ENCODE measurements at regions not wholly inside any gene's neighbourhood (a gene's known extent, or its start where the extent isn't known, plus 50 kb on each side); places are given as distances from the start of the nearest gene placed in this dataset.

DNA sequence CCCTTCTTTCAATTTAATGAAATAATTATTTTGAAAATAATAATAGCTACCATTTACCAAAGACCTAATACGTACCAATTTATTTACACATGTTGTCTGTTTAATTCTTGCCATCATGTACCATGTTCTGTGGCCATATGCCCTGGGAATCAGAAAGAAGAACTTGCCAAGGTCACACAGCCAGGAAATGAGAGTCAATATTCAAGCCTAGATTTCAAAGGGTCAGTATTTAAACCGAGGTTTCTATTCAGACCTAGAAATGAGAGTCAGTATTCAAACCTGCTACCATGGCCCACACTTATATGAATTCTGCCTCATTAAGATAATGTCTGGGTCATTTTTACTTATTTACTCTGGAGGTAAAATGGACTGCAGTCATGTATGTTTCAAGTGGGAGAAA, 103.6 kb upstream of the TBL1XR1 start:
- peak; percentile 35 for DNase-seq

DNA sequence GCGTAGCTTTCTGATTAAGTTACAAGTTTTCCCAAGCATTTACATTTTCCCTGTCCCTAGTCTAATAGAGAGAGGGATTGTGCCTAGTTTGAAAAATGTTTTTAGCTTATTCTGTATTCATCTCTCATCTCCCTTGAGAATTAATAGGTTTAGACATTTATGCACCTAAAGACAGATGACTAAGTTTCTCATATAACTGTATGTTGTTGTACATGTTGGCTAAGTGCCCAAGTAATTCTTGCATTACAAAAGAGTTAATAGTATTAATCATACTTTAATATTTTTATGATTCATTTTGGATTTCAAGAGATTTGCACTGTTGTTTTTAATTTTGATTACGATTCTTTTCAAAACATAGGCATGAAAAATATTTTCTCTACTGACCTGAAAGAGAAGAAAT, 109.0 kb upstream of the TBL1XR1 start:
- DNase-seq, result no peak

DNA sequence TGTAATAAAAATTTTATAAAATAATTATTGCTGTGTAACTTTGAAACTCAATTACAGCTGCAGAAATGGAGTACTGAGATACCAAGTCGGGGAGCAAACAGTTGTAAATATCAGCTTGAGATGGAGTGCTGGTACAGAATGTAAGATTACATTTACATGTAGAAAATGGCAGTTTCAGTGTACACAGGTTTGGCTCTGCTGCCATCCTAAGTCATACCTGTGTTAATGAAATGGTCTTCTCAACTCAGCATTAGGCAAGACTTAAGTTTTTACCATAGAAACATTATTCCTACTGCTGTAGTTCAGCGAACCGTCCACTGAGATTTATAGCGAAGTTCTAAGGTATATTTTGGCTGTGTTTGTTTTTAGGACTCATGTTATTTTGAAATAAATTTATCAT, 110.1 kb upstream of the TBL1XR1 start:
- DNase-seq, result no peak

GRCh38 chr3:177307826-177308225, 110.5 kb upstream of the TBL1XR1 start:
- no peak for DNase-seq

GRCh38 chr3:177308286-177308685, 111.0 kb upstream of the TBL1XR1 start:
- no peak for DNase-seq

- DNase-seq, result no peak
These were observed 111.6 kb upstream of the TBL1XR1 start for GRCh38 chr3:177308911-177309310.

DNA sequence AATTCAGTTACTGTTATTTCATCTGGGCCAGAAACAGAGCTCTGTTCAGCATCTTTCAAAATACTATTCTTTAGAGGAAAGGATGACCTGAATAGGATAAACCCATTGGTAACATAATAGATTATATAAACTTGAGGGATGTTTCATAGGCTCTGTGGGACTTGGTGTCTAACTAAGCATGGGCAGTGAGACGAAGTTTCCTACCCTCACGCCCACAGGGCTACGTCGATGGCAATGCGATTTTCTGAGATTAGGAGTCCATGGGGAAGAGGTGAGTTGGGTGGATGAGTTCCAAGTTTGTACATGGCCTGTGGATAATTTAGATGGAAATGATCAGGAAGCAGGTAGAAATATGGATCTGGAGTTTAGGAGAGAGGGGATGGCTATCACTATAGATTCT, 115.2 kb upstream of the TBL1XR1 start:
- DNase-seq, result no peak

DNA sequence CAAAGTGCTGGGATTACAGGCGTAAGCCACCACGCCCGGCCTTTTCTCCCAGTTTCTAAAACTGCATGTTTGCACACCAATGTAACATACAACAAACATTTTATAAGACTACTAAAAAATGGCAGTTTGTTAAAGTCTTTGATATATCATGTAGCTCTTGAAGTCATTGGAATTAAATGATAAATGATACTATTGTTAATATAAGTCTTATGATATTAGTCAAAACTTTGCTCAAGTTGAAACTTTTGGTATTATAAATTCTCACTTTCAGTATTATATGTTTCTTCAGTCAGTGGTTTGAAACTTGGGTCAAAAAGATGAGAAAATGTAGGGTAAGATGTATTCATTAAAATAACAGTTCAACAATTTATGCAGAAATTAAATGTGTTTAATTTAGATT, 117.6 kb upstream of the TBL1XR1 start:
- no peak for DNase-seq

GRCh38 chr3:177317247-177317646, 120.0 kb upstream of the TBL1XR1 start:
- DNase-seq, result no peak

GRCh38 chr3:177318559-177318958, 121.3 kb upstream of the TBL1XR1 start:
- DNase-seq, result no peak

GRCh38 chr3:177320765-177321247, 123.5 kb upstream of the TBL1XR1 start:
- peak; percentile 32 for DNase-seq

DNA sequence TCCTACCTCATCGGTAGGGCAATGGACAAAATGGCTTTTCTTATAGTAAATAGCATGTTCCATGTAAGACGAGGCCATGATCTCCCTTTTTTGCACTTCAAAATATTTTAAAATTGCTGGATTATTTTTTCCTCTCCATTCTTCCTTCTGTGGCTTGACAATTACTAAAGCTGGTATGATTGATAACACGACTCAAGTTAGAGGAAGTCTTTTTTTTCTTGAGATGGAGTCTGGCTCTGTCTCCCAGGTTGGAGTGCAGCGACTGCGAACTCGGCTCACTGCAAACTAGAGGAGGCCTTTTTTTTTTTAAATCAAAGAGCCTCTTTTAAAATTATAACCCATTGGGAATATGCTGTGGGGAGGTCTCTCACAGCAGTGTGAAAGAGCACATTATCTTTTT, 124.5 kb upstream of the TBL1XR1 start:
- no peak for DNase-seq

GRCh38 chr3:177322881-177323280, 125.6 kb upstream of the TBL1XR1 start:
- DNase-seq, result no peak

DNA sequence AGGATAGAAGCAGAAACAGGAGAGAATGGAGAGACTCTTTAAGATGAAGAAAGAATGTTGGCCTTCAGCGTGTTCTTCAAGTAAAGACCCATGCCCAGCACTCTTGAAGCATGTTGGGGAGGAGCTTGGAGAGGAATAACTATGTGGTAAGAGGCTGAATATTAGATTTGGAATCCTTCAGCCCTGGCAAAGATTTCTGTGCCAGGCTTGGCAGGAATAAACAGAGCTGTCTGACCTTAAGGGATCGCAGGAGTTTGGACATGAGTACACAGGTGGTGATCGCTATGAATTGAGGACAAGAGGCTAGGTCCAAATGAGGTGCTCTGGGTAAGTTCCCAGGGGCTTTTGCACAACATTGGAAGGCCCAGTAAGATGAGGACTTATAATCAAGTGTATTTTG, 132.6 kb upstream of the TBL1XR1 start:
- DNase-seq, result no peak

DNA sequence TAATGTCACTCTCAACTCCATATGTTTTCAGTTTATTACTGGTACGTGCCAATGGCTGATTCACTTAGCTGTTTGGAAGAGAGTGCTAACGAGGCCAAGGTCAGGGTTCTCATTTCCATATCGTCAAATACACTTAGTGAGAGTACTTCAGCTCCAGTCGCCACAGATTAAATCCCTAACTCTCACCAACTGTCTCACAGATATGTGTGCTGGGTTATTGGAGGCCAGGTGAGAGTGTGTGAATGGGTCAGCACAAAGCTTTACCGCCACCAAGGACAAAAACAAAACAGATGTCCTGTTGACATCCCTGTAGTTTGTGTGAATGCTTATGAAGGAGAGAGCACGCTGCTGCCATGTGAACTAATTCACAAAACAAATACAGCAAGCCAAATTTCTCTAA, 133.5 kb upstream of the TBL1XR1 start:
- DNase-seq, result no peak

DNA sequence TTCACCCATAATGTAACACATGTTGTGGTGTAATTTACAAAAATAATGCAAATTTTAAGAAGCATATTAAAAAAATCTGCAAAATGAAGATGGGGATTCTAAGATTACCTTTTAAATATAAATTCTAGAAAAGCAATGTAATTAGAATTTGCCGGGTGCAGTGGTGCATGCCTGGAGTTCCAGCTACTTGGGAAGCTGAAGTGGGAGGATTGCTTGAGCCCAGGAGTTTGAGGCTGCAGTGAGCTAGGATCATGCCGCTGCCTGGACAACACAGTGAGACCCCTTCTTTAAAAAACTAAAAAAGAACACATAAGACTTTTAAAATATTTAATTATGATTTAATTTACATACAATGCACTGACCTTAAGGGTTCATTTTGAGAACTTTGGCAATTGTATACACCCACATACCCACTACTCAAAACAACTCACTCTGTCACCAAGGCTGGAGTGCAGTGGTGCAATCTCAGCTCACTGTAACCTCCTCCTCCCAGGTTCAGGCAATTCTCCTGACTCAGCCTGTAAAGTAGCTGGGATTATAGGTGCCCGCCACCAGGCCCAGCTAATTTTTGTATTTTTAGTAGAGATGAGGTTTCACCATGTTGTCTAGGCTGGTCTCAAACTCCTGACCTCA, 134.0 kb upstream of the TBL1XR1 start:
- no peak for DNase-seq

GRCh38 chr3:177332955-177333354, 135.7 kb upstream of the TBL1XR1 start:
- no peak for DNase-seq

GRCh38 chr3:177333533-177334520, 136.5 kb upstream of the TBL1XR1 start:
- DNase-seq, result no peak

DNA sequence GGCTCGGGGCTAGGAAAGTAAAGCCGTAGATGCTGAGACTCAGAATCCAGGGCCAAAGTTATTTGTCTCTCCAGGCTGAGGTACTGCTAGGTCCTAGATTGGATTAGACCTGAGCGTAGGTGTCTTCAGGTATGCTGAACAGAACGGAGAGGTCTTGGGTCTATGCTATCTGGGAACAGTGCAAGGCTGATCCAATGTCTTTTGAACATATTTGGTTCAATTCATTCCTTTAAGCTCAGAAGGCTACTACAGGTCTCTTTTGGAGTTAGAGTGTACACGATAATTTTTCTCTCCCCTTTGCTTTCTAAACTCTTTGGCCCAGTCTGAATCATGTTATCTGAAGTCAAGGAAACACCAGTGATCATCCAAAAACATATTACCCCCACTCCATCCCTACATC, 137.5 kb upstream of the TBL1XR1 start:
- DNase-seq, result no peak

DNA sequence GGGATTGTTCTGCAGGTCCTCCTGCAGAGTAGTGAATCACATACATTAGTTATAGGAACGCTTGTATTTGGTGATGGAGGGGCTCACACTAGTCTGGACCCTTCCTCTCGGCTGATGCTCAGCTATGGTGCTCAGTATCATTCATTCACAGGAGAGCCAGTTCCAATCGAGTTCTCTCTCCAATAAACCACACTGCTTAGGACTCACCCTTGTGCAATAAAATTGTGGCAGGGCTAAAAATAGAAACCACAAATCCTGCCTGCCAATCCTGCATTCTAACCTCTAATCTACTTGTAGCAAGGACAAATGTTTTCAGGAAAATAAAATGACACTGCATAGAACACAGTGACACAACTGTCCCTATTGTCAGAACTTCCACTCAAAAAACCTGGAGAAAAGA, 138.4 kb upstream of the TBL1XR1 start:
- DNase-seq, result no peak

DNA sequence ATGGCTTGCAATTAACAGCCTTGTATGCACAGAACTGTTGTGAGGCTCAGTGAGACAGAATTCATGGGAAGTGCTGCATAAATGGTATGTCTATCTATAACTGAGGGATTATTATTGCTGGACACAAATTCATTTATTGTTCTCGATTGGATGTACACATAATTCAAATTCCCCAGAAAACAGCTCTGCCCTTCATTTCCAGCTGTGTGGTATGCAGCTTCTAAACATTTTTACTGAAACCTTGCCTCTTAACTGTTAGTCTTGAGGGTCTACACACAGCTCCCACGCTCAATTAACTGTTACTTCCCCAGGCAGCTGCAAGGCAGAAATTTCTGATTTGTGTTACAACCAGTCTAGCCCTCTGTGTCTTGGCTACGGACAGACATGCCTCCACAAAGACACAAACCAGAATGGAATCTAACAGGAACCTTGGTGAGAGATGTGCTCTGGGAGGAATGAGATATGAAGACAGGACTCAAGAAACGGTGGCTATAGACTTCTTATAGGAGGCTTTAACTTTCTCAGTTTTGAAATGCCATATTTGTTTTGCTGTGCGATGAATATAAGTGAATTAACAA, 139.7 kb upstream of the TBL1XR1 start:
- DNase-seq, result peak; percentile 33

DNA sequence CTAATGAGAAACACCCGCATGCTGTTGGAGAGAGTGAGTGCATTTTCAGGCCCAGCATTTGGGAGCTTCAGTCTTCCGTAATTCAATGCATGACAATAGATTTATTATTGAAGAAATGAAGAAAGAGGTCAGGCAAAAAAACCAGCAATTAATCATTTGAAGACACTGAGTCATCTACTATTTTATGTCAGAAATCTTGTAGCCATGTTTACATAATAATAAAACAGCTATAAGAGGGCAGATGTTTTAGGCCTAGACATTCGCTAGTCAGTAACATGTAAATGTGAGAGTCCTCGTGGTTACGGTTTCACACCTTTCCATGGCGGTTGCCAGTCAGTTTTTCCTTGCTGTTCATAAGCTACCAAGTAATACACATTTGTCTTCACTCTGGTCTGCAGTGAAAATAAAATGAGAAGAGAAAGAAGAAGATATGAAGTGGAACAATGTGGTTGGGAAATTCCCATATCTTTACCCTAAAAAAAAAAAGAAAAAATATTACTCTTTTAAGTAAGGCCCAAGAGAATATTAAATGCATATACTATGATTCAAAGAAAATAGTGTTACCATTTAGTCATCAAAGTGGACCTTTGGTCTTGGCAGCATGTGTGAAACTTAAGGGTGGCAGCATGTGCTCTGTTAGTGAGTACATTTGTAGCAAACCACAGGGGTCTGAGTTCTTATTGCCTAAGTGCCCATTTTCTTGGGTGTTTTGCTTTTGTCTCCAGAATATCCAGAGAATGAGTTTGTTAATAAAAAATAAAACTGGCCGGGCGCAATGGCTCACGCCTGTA, 140.5 kb upstream of the TBL1XR1 start:
- no peak for DNase-seq
